ENCODE measurements at regions not wholly inside any gene's neighbourhood (a gene's known extent, or its start where the extent isn't known, plus 50 kb on each side); places are given as distances from the start of the nearest gene placed in this dataset.

- Mint-ChIP-seq H3K36me3 (ENCODE audit: low read depth) (no peaks in the 10 kb centered on the region), H3K4me1 (peaks cover 11% of the 10 kb centered on the region)
Measured at GRCh38 chr11:95545116-95545875, 244.3 kb downstream of the FAM76B start.

GRCh38 chr11:95544095-95544856, 245.3 kb downstream of the FAM76B start:
- Mint-ChIP-seq H3K27me3 (ENCODE audit: low read depth) (no peaks in the 10 kb centered on the region), H3K4me1 (peaks cover 11% of the 10 kb centered on the region), H3K4me3 (no peak overlapping the region), H3K36me3 (ENCODE audit: low read depth) (no peaks in the 10 kb centered on the region), H3K27ac (ENCODE audit: unreplicated experiment) (no peak overlapping the region), H3K9me3 (peaks cover 9% of the 10 kb centered on the region)
- no peak for DNase-seq (ENCODE audit: low read depth, low spot score)
- TF ChIP-seq CTCF (conservative IDR thresholded peaks at IDR 0.05): no peak

More at GRCh38 chr11:95545116-95545875, 244.3 kb downstream of the FAM76B start:
- no peak overlapping the region for H3K27ac Mint-ChIP-seq (ENCODE audit: unreplicated experiment)
- H3K4me3 Mint-ChIP-seq: no peak overlapping the region
- H3K27me3 Mint-ChIP-seq (ENCODE audit: low read depth): no peaks in the 10 kb centered on the region
- peaks cover 9% of the 10 kb centered on the region for H3K9me3 Mint-ChIP-seq
- no peak for DNase-seq (ENCODE audit: low read depth, low spot score)
- no peak for TF ChIP-seq CTCF (conservative IDR thresholded peaks at IDR 0.05)

- Mint-ChIP-seq H3K4me1 (peaks cover 18% of the 10 kb centered on the region), H3K9me3 (peaks cover 9% of the 10 kb centered on the region), H3K27me3 (ENCODE audit: low read depth) (no peaks in the 10 kb centered on the region), H3K4me3 (no peak overlapping the region), H3K27ac (ENCODE audit: unreplicated experiment) (no peak overlapping the region), H3K36me3 (ENCODE audit: low read depth) (no peaks in the 10 kb centered on the region)
- TF ChIP-seq CTCF (conservative IDR thresholded peaks at IDR 0.05): no peak
- DNase-seq (ENCODE audit: low read depth, low spot score): no peak
Measured at GRCh38 chr11:95542868-95543551, 246.6 kb downstream of the FAM76B start.

- Mint-ChIP-seq H3K4me1 (peaks cover 9% of the 10 kb centered on the region), H3K27me3 (ENCODE audit: low read depth) (no peaks in the 10 kb centered on the region), H3K9me3 (peaks cover 9% of the 10 kb centered on the region), H3K36me3 (ENCODE audit: low read depth) (no peaks in the 10 kb centered on the region), H3K27ac (ENCODE audit: unreplicated experiment) (no peak overlapping the region), H3K4me3 (no peak overlapping the region)
- TF ChIP-seq CTCF (conservative IDR thresholded peaks at IDR 0.05): no peak
- no peak for DNase-seq (ENCODE audit: low read depth, low spot score)
Measured at GRCh38 chr11:95541715-95542114, 247.9 kb downstream of the FAM76B start.

- Mint-ChIP-seq H3K4me3 (no peak overlapping the region), H3K4me1 (peaks cover 7% of the 10 kb centered on the region)
Measured at GRCh38 chr11:95536047-95536690, 253.4 kb downstream of the FAM76B start.

More at GRCh38 chr11:95536047-95536690, 253.4 kb downstream of the FAM76B start:
- Mint-ChIP-seq H3K27ac (ENCODE audit: unreplicated experiment) (no peak overlapping the region), H3K27me3 (ENCODE audit: low read depth) (no peaks in the 10 kb centered on the region), H3K36me3 (ENCODE audit: low read depth) (peaks cover 3% of the 10 kb centered on the region), H3K9me3 (peaks cover 17% of the 10 kb centered on the region)
- DNase-seq (ENCODE audit: low read depth, low spot score): no peak
- TF ChIP-seq CTCF (conservative IDR thresholded peaks at IDR 0.05): no peak
